ENCODE measurements at regions not wholly inside any gene's neighbourhood (a gene's known extent, or its start where the extent isn't known, plus 50 kb on each side); places are given as distances from the start of the nearest gene placed in this dataset.

- Histone ChIP-seq H3K27me3 (no peaks in the 10 kb centered on the region), H3K27ac (no peak overlapping the region), H4K20me1 (ENCODE audit: low read depth) (no peaks in the 10 kb centered on the region), H3F3A (ENCODE audit: low read depth) (no peaks in the 10 kb centered on the region), H3K4me1 (no peaks in the 10 kb centered on the region), H3K4me3 (no peak overlapping the region), H3K4me2 (no peak overlapping the region), H3K9ac (no peak overlapping the region), H3K9me3 (ENCODE audit: low read depth) (peaks cover 3% of the 10 kb centered on the region), H2AFZ (replicated peaks) (no peak overlapping the region), H3K79me2 (ENCODE audit: low read depth) (no peaks in the 10 kb centered on the region), H3K36me3 (no peaks in the 10 kb centered on the region)
- Mint-ChIP-seq H3K9me3 (peaks cover 5% of the 10 kb centered on the region), H3K36me3 (no peaks in the 10 kb centered on the region), H3K27ac (no peak overlapping the region), H3K27me3 (ENCODE audit: insufficient read depth, low read depth) (no peaks in the 10 kb centered on the region), H3K4me3 (no peak overlapping the region), H3K4me1 (peaks cover 13% of the 10 kb centered on the region)
- TF ChIP-seq CTCF (IDR thresholded peaks at IDR 0.05) (no peak), EZH2phosphoT487 (IDR thresholded peaks at IDR 0.05) (no peak), EZH2 (IDR thresholded peaks at IDR 0.05) (no peak)
- DNase-seq (ENCODE audit: low spot score), result no peak
These were observed 123.4 kb upstream of the GUCY1A1 start for GRCh38 chr4:155543126-155543765.

GRCh38 chr4:155542415-155542814 is 124.2 kb upstream of the GUCY1A1 start:
- Mint-ChIP-seq H3K27me3 (ENCODE audit: insufficient read depth, low read depth) (no peaks in the 10 kb centered on the region), H3K9me3 (peaks cover 5% of the 10 kb centered on the region), H3K4me1 (peaks cover 13% of the 10 kb centered on the region), H3K36me3 (no peaks in the 10 kb centered on the region), H3K4me3 (no peak overlapping the region), H3K27ac (no peak overlapping the region)
- Histone ChIP-seq H3F3A (ENCODE audit: low read depth) (peaks cover 1% of the 10 kb centered on the region), H3K9ac (no peak overlapping the region), H3K4me3 (no peak overlapping the region), H3K79me2 (ENCODE audit: low read depth) (no peaks in the 10 kb centered on the region), H3K4me1 (no peaks in the 10 kb centered on the region), H2AFZ (replicated peaks) (no peak overlapping the region), H3K27me3 (no peaks in the 10 kb centered on the region), H3K36me3 (no peaks in the 10 kb centered on the region), H4K20me1 (ENCODE audit: low read depth) (no peaks in the 10 kb centered on the region), H3K4me2 (no peak overlapping the region), H3K9me3 (ENCODE audit: low read depth) (peaks cover 3% of the 10 kb centered on the region), H3K27ac (no peak overlapping the region)
- no peak for DNase-seq (ENCODE audit: low spot score)
- no peak for TF ChIP-seq EZH2phosphoT487 (IDR thresholded peaks at IDR 0.05)
- TF ChIP-seq EZH2 (IDR thresholded peaks at IDR 0.05), result no peak
- TF ChIP-seq CTCF (IDR thresholded peaks at IDR 0.05), result no peak

GRCh38 chr4:155541716-155542115 is 124.9 kb upstream of the GUCY1A1 start:
- TF ChIP-seq EZH2phosphoT487 (IDR thresholded peaks at IDR 0.05), result no peak
- TF ChIP-seq EZH2 (IDR thresholded peaks at IDR 0.05), result no peak
- no peak for TF ChIP-seq CTCF (IDR thresholded peaks at IDR 0.05)
- H3K4me2 ChIP-seq, result no peak overlapping the region
- no peak overlapping the region for H3K4me3 ChIP-seq
- no peak overlapping the region for H3K27ac ChIP-seq
- H3K4me1 ChIP-seq, result no peaks in the 10 kb centered on the region
- H3K9me3 Mint-ChIP-seq, result peaks cover 5% of the 10 kb centered on the region
- H4K20me1 ChIP-seq (ENCODE audit: low read depth), result no peaks in the 10 kb centered on the region
- H3K36me3 Mint-ChIP-seq, result no peaks in the 10 kb centered on the region
- peaks cover 13% of the 10 kb centered on the region for H3K4me1 Mint-ChIP-seq
- no peak overlapping the region for H3K9ac ChIP-seq
- H3K36me3 ChIP-seq, result no peaks in the 10 kb centered on the region
- H2AFZ ChIP-seq (replicated peaks), result no peak overlapping the region
- no peaks in the 10 kb centered on the region for H3K27me3 Mint-ChIP-seq (ENCODE audit: insufficient read depth, low read depth)
- no peaks in the 10 kb centered on the region for H3K27me3 ChIP-seq
- H3K27ac Mint-ChIP-seq, result no peak overlapping the region
- peaks cover 3% of the 10 kb centered on the region for H3K9me3 ChIP-seq (ENCODE audit: low read depth)
- peaks cover 4% of the 10 kb centered on the region for H3F3A ChIP-seq (ENCODE audit: low read depth)
- H3K79me2 ChIP-seq (ENCODE audit: low read depth), result no peaks in the 10 kb centered on the region
- DNase-seq (ENCODE audit: low spot score), result no peak
- H3K4me3 Mint-ChIP-seq, result no peak overlapping the region

All from neural progenitor cell (in vitro differentiated cells).